GM23248 (cell line): ENCODE measurements at regions not wholly inside any gene's neighbourhood (a gene's known extent, or its start where the extent isn't known, plus 50 kb on each side); places are given as distances from the start of the nearest gene placed in this dataset.

Experiments used
- DNase-seq: peaks from one replicate; pipeline ENCODE4 v3.0.0-alpha.2; 2015
- H2AFZ ChIP-seq: fragments of 200-600 bp; sonication (generic); 2 replicates; pipeline ENCODE4 v1.6.1; 2016; ENCODE audit warnings: antibody characterized with exemption
- H3F3A ChIP-seq: fragments of 200-600 bp; sonication (generic); 2 replicates; pipeline ENCODE4 v1.6.1; 2016; ENCODE audit warnings: mild to moderate bottlenecking, antibody characterized with exemption, mixed run types; ENCODE audit not compliant: insufficient read depth
- H3K27ac ChIP-seq: fragments of 200-600 bp; sonication (generic); 2 replicates; pipeline ENCODE4 v1.5.1; 2016; ENCODE audit warnings: mild to moderate bottlenecking
- H3K27me3 ChIP-seq: fragments of 200-600 bp; sonication (generic); replicated peaks from 2 replicates; pipeline ENCODE4 v1.6.1; 2016; ENCODE audit warnings: mild to moderate bottlenecking; ENCODE audit not compliant: insufficient read depth
- H3K36me3 ChIP-seq: fragments of 200-600 bp; sonication (generic); 2 replicates; pipeline ENCODE4 v1.6.1; 2016; ENCODE audit warnings: low read depth, mild to moderate bottlenecking
- H3K4me1 ChIP-seq: fragments of 200-600 bp; sonication (generic); 2 replicates; pipeline ENCODE4 v1.6.1; 2016; ENCODE audit warnings: mild to moderate bottlenecking; ENCODE audit not compliant: insufficient read depth
- H3K4me2 ChIP-seq: fragments of 200-600 bp; sonication (generic); one replicate; pipeline ENCODE4 v1.6.1; 2016; ENCODE audit warnings: mild to moderate bottlenecking; ENCODE audit not compliant: unreplicated experiment
- H3K4me3 ChIP-seq: fragments of 200-600 bp; sonication (generic); 2 replicates; pipeline ENCODE4 v1.5.1; 2016; ENCODE audit warnings: mild to moderate bottlenecking
- H3K79me2 ChIP-seq: fragments of 200-600 bp; sonication (generic); 2 replicates; pipeline ENCODE4 v1.6.1; 2016; ENCODE audit warnings: mild to moderate bottlenecking; ENCODE audit not compliant: insufficient read depth
- H3K9ac ChIP-seq: fragments of 200-600 bp; sonication (generic); 2 replicates; pipeline ENCODE4 v1.6.1; 2016; ENCODE audit warnings: mild to moderate bottlenecking
- H3K9me2 ChIP-seq: fragments of 200-600 bp; sonication (generic); 2 replicates; pipeline ENCODE4 v1.6.1; 2016; ENCODE audit warnings: mixed run types, mild to moderate bottlenecking, moderate library complexity; ENCODE audit not compliant: insufficient read depth
- H3K9me3 ChIP-seq: fragments of 200-600 bp; sonication (generic); one replicate; pipeline ENCODE4 v1.6.1; 2017; ENCODE audit warnings: low read depth
- H4K20me1 ChIP-seq: fragments of 200-600 bp; sonication (generic); 2 replicates; pipeline ENCODE4 v1.6.0; 2016; ENCODE audit not compliant: insufficient read depth
- EZH2 ChIP-seq: fragments of 200-600 bp; sonication (generic); IDR thresholded peaks from 2 replicates; pipeline ENCODE4 v1.6.1; 2018; ENCODE audit warnings: antibody characterized with exemption, mild to moderate bottlenecking; ENCODE audit not compliant: insufficient read depth, poor library complexity, severe bottlenecking
- EZH2phosphoT487 ChIP-seq: fragments of 200-600 bp; sonication (generic); IDR thresholded peaks from 2 replicates; pipeline ENCODE4 v1.6.1; 2018; ENCODE audit warnings: antibody characterized with exemption, moderate library complexity, mild to moderate bottlenecking, low read depth; ENCODE audit not compliant: insufficient read depth
- WGBS, 2 experiments: methylation state at CpG; one replicate each; pipeline ENCODE4 v1.1.6; 2015 to 2017; ENCODE audit warnings: low lambda C conversion rate in 2 of 2, low coverage in 1 of 2; ENCODE audit errors: missing lambda C conversion rate in 2 of 2; 5-methylcytosine and 5-hydroxymethylcytosine counted together
- in situ Hi-C: fragments of 300-500 bp; cut with MboI; formaldehyde crosslinking; loops from 2 replicates; pipeline ENCODE4 v1.15.0; 2020

DNA sequence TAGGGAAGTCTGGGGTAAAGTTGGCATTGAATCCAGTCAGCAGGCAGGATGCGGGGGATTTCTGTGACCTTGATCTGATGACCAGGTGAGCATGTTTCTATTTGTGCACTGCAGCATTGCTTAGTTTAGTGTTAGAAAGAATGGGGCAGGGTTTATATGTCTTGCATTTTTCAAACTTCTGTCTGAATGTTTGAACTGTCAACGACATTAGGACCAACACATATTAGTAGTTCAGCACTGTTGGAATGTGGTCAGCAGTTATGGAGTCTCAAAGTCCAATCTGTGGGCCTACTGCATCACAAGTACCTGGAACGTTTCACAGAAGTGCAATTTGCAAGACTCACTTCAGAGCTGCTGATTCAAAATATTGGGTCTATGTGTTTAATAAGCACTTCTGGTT is 276.6 kb upstream of the BMP2 start:
- Histone ChIP-seq H3K4me1 (no peaks in the 10 kb centered on the region), H4K20me1 (no peaks in the 10 kb centered on the region), H3K9ac (no peak overlapping the region), H3K79me2 (no peaks in the 10 kb centered on the region), H3K9me3 (no peaks in the 10 kb centered on the region), H3K27ac (no peak overlapping the region), H3K4me3 (no peak overlapping the region), H3K4me2 (no peak overlapping the region), H3K27me3 (peaks cover 10% of the 10 kb centered on the region; the same call in 1 of the 2 replicates), H3K9me2 (no peaks in the 10 kb centered on the region), H3F3A (no peaks in the 10 kb centered on the region), H2AFZ (no peak overlapping the region), H3K36me3 (no peaks in the 10 kb centered on the region)
- DNase-seq, result no peak
- no peak for TF ChIP-seq EZH2
- no peak for TF ChIP-seq EZH2phosphoT487
- in situ Hi-C loops, result no loop called here
- 29 to 30% methylated on average over 3 of the region's 3 CpGs for WGBS, 2 experiments

DNA sequence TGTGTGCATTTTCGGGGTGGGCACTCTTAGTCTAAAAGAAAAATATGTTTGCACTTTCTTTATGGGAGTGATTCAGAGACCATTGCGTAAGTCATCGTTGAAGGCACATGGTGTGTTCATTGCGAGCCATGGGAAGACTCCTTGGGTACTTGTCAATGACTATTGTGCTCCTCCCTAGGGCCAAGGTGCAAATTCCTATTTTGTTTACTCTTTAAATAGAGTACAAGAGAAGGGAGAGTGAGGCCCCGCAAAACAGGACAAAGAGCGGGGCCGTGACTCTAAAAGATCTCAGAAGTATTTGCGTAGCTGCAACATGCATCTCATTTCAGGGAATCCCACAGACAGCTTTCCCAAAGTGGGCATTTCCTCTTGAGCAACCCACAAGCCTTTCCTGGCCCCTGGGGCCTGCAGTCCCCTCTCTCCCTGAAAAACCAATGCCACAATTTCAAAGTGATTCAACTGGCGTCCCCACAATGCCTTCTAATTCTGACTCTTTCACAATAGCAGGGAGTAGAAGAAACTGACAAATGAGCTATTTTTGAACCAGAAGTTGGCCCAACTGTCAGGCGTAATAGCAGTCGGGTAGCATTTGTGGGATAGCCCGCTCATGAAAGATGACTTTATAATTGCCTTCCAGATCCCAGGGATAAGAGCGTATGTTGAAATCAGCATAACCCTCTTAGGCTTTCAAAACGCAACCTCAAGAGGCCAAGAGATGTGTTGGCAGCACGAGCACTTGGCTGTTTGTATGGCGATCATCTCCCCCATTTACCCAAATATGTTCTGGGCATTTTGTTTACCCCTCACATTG is 277.9 kb upstream of the BMP2 start:
- no peak for DNase-seq
- 45 to 47% methylated on average over 16 of the region's 16 CpGs for WGBS, 2 experiments
- Histone ChIP-seq H3K27me3 (peaks cover 10% of the 10 kb centered on the region; the same call in 1 of the 2 replicates), H3F3A (no peaks in the 10 kb centered on the region), H3K9ac (no peak overlapping the region), H3K79me2 (no peaks in the 10 kb centered on the region), H2AFZ (no peak overlapping the region), H3K9me2 (no peaks in the 10 kb centered on the region), H3K4me2 (no peak overlapping the region), H3K9me3 (no peaks in the 10 kb centered on the region), H3K4me1 (no peaks in the 10 kb centered on the region), H3K36me3 (no peaks in the 10 kb centered on the region), H4K20me1 (no peaks in the 10 kb centered on the region), H3K27ac (no peak overlapping the region), H3K4me3 (no peak overlapping the region)
- TF ChIP-seq EZH2phosphoT487, result no peak
- TF ChIP-seq EZH2, result no peak
- in situ Hi-C loops, result no loop called here

DNA sequence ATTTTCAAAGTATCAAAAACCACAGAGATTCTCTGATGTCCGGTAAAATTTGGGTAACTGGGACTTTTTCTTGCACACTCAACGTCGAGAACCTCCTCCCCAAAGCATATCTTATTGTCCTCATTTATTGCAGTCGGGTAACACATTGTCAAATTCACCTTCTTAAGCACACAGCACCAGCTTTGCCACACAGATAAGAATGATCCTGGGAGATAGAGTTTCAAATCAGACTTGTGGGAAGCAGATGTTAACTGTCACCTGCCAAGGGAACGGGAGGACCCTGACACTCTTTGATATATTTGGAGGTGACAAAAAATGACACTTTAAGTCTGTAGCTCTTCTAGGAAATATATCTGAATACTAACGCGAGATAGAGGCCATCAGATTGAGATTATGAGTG is 282.1 kb upstream of the BMP2 start:
- no peaks in the 10 kb centered on the region for H3K9me3 ChIP-seq
- H3K36me3 ChIP-seq, result no peaks in the 10 kb centered on the region
- H3K4me3 ChIP-seq, result no peak overlapping the region
- H3K4me2 ChIP-seq, result no peak overlapping the region
- no peaks in the 10 kb centered on the region for H3K9me2 ChIP-seq
- H3K4me1 ChIP-seq, result no peaks in the 10 kb centered on the region
- in situ Hi-C loops, result no loop called here
- no peaks in the 10 kb centered on the region for H3F3A ChIP-seq
- no peak overlapping the region for H3K9ac ChIP-seq
- WGBS, 2 experiments, result 11 to 26% methylated on average over 7 of the region's 7 CpGs
- H3K27me3 ChIP-seq, result peaks cover 7% of the 10 kb centered on the region; the same call in 1 of the 2 replicates
- no peaks in the 10 kb centered on the region for H4K20me1 ChIP-seq
- TF ChIP-seq EZH2phosphoT487, result no peak
- no peak for TF ChIP-seq EZH2
- H2AFZ ChIP-seq, result no peak overlapping the region
- H3K27ac ChIP-seq, result no peak overlapping the region
- no peaks in the 10 kb centered on the region for H3K79me2 ChIP-seq
- no peak for DNase-seq

DNA sequence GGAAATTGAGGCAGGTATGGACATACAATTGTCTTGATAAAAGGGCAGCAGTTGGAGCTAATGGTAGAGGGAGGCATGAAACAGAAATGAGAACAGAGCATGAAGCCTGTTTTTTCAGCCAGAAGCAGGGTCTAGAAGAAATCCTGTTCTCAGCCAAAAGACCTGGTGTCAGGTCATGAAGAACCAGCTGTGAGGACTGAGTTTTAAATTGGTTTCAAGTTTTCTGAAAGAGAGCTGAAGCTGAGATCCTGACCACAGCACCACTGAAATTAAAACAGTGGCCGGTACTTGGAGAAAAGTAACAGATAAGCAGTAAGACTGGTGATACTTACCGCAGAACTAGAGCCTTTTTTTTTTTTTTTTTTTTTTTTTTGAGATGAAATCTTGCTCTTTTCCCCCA is 283.8 kb upstream of the BMP2 start:
- Histone ChIP-seq H3K4me1 (no peaks in the 10 kb centered on the region), H3K27ac (no peak overlapping the region), H3K36me3 (no peaks in the 10 kb centered on the region), H3K9ac (no peak overlapping the region), H3K27me3 (peaks cover 7% of the 10 kb centered on the region; the same call in 1 of the 2 replicates), H3K79me2 (no peaks in the 10 kb centered on the region), H2AFZ (no peak overlapping the region), H3K4me2 (no peak overlapping the region), H3F3A (no peaks in the 10 kb centered on the region), H4K20me1 (no peaks in the 10 kb centered on the region), H3K9me3 (no peaks in the 10 kb centered on the region), H3K9me2 (no peaks in the 10 kb centered on the region), H3K4me3 (no peak overlapping the region)
- DNase-seq, result no peak
- TF ChIP-seq EZH2, result no peak
- TF ChIP-seq EZH2phosphoT487, result no peak
- WGBS, 2 experiments, result 47 to 53% methylated on average over 2 of the region's 2 CpGs
- in situ Hi-C loops, result no loop called here

DNA sequence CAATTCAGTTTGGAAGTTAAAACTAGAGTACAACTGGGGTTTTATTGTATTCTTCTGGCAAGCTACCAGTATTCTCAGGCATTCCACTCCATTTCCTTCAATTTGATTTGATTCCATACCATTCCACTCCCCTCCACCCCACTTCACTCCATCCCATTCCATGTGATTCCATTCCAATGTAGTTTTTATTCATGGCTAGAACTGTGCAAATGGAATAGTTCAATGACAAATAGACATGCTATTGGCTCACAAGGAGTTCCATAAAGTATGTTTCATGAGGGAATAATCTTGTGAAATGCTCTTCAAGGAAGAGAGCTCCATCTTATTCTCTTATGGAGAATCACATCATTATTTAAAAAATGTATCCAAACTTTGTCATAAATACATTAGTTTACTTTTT is 285.0 kb upstream of the BMP2 start:
- Histone ChIP-seq H3K9me2 (no peaks in the 10 kb centered on the region), H3K79me2 (no peaks in the 10 kb centered on the region), H3K27me3 (peaks cover 7% of the 10 kb centered on the region; the same call in 1 of the 2 replicates), H3K9me3 (no peaks in the 10 kb centered on the region), H3K9ac (no peak overlapping the region), H3F3A (no peaks in the 10 kb centered on the region), H4K20me1 (no peaks in the 10 kb centered on the region), H3K4me3 (no peak overlapping the region), H2AFZ (no peak overlapping the region), H3K36me3 (no peaks in the 10 kb centered on the region), H3K4me2 (no peak overlapping the region), H3K27ac (no peak overlapping the region), H3K4me1 (no peaks in the 10 kb centered on the region)
- no peak for DNase-seq
- in situ Hi-C loops, result no loop called here
- TF ChIP-seq EZH2phosphoT487 (no peak), EZH2 (no peak)
